Common myeloid progenitor, CD34-positive (primary cell): ENCODE measurements at regions not wholly inside any gene's neighbourhood (a gene's known extent, or its start where the extent isn't known, plus 50 kb on each side); places are given as distances from the start of the nearest gene placed in this dataset.

Source experiments
- CTCF ChIA-PET: fragments of 350-600 bp; sonication (Branson Sonifier 250); formaldehyde crosslinking; loops from one replicate; lab custom pipeline; 2021; ENCODE audit warnings: antibody characterized with exemption; lab: Charles Lee
- POLR2A ChIA-PET: fragments of 350-600 bp; sonication (Branson Sonifier 250); formaldehyde crosslinking; loops from one replicate; lab custom pipeline; 2021; ENCODE audit warnings: antibody characterized with exemption; lab: Charles Lee
- DNase-seq, 3 donors: peaks; one replicate each; pipeline versions ENCODE4 v3.0.0 to v3.0.0-alpha.2; 2013
- H3K27ac ChIP-seq, 2 experiments: 1 replicate in 1 of 2; 2 replicates in 1 of 2; pipeline ENCODE4 v1.7.0; 2013; ENCODE audit warnings: inconsistent platforms in 2 of 2, low read length in 2 of 2, mild to moderate bottlenecking in 2 of 2, low read depth in 1 of 2, moderate library complexity in 1 of 2; ENCODE audit not compliant: severe bottlenecking in 2 of 2, insufficient read depth in 1 of 2, poor library complexity in 1 of 2
- H3K27me3 ChIP-seq, 5 experiments: replicated peaks in 2 of 5; 1 replicate in 3 of 5; 2 replicates in 2 of 5; pipeline versions ENCODE4 v1.6.1 to v1.7.0; 2013; ENCODE audit warnings: low read length in 4 of 5, mild to moderate bottlenecking in 2 of 5, moderate library complexity in 2 of 5, inconsistent platforms in 1 of 5; ENCODE audit not compliant: insufficient read depth in 5 of 5, control insufficient read depth in 4 of 5
- H3K36me3 ChIP-seq, 4 experiments: 1 replicate in 2 of 4; 2 replicates in 2 of 4; pipeline versions ENCODE4 v1.6.1 to v1.7.0; 2013; ENCODE audit warnings: low read length in 3 of 4, control low read depth in 1 of 4, mild to moderate bottlenecking in 1 of 4; ENCODE audit not compliant: control insufficient read depth in 4 of 4, insufficient read depth in 4 of 4
- H3K4me1 ChIP-seq, 4 experiments: 1 replicate in 3 of 4; 2 replicates in 1 of 4; pipeline versions ENCODE4 v1.6.1 to v1.7.1; 2013; ENCODE audit warnings: low read length in 3 of 4, mild to moderate bottlenecking in 3 of 4, control low read depth in 1 of 4, inconsistent platforms in 1 of 4, moderate library complexity in 1 of 4; ENCODE audit not compliant: control insufficient read depth in 4 of 4, insufficient read depth in 4 of 4; ENCODE audit errors: control extremely low read depth in 1 of 4
- H3K4me3 ChIP-seq, 7 experiments: 1 replicate in 4 of 7; 2 replicates in 3 of 7; pipeline versions ENCODE4 v1.5.1 to v1.7.0; 2013; ENCODE audit warnings: mild to moderate bottlenecking in 7 of 7, low read length in 6 of 7, moderate library complexity in 6 of 7, inconsistent platforms in 2 of 7, low read depth in 2 of 7, control low read depth in 1 of 7; ENCODE audit not compliant: insufficient read depth in 4 of 7, control insufficient read depth in 1 of 7; ENCODE audit errors: extremely low read depth in 1 of 7
- H3K9me3 ChIP-seq, 5 experiments: 1 replicate in 4 of 5; 2 replicates in 1 of 5; pipeline versions ENCODE4 v1.6.1 to v1.7.1; 2013; ENCODE audit warnings: low read length in 4 of 5, mild to moderate bottlenecking in 2 of 5, inconsistent platforms in 1 of 5, low read depth in 1 of 5, moderate library complexity in 1 of 5; ENCODE audit not compliant: control insufficient read depth in 4 of 5, insufficient read depth in 2 of 5; ENCODE audit errors: control extremely low read depth in 1 of 5
- WGBS: methylation state at CpG from one replicate; pipeline ENCODE4 v1.1.5; 2013; ENCODE audit not compliant: insufficient coverage; 5-methylcytosine and 5-hydroxymethylcytosine counted together

DNA sequence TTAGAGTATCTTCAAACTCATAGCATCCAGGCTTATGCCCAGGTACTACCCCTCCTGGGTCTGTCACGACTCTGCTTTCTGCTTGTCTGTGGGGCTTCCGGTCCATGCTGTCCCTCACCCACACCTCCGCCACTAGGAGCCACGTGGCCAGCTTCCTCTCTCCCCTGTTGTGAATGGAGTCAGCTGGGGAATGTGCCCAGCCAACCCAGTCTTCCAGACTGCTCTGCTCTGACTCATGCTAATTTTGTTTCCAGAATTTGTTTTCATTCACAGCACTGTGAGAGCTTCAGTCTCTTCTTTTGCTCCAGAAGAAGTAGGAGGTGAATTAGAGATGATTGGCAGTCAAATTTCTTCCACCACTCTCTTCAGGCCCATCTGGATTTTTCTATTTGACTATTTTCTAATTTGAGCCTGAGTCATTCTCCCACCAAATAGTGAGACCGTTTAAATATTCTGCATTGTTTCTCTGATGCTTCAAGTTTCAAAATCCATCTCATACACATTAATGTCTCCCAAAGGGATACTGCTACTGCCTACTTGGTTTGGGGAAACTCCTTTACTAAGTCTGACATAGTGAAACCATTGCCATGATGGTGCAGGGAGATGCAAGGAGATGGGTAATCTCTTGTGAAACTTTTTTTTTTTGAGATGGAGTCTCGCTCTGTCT lies 424.1 kb upstream of the KIF2A start:
- ChIA-PET POLR2A (no interaction called here), CTCF (no interaction called here)
- H3K36me3 ChIP-seq = no peaks in the 10 kb centered on the region
- no peaks in the 10 kb centered on the region for H3K4me1 ChIP-seq
- H3K9me3 ChIP-seq = no peaks in the 10 kb centered on the region
- no peak for DNase-seq
- no peaks in the 10 kb centered on the region for H3K27me3 ChIP-seq
- H3K4me3 ChIP-seq = no peak overlapping the region
- H3K27ac ChIP-seq = no peak overlapping the region
- 73% methylated on average over 5 of the region's 6 CpGs for WGBS

DNA sequence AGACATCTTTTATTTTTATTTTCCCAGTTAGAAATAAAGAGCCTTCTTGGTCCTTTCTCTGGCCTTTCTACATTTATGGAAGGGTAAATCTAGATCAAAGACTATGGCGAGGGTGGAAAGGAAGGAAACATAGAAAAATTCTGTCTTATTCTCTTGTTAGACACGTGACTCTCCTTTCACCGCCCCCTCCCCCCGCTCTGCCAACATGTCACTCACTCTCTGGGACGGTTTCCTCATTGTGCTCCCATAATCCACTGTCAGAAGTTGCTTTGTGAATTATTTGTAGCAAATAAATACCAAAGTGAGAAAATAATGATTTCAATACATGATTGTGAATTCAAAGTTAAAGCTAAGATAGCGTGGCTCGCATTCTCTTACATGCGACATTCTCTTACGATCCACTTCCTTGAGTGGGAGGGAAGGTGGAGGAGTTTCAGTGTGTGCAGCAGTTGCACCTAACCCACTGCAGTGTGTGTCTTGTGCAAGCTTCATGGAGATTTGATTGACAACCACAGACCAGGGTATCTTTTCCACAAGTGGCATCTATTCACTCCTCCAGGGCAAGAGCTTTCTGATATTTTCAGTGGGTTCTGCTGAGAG lies 423.0 kb upstream of the KIF2A start:
- Histone ChIP-seq H3K36me3 (no peaks in the 10 kb centered on the region), H3K9me3 (no peaks in the 10 kb centered on the region), H3K27ac (no peak overlapping the region), H3K27me3 (no peaks in the 10 kb centered on the region), H3K4me1 (no peaks in the 10 kb centered on the region), H3K4me3 (no peak overlapping the region)
- ChIA-PET CTCF (no interaction called here), POLR2A (interaction anchor here (0.6 kb wide), 1 partner anchor 537 kb away, joined by 3 read pairs; no protein-coding TSS in a partner anchor)
- no peak for DNase-seq
- WGBS = 93% methylated on average over 5 of the region's 9 CpGs

DNA sequence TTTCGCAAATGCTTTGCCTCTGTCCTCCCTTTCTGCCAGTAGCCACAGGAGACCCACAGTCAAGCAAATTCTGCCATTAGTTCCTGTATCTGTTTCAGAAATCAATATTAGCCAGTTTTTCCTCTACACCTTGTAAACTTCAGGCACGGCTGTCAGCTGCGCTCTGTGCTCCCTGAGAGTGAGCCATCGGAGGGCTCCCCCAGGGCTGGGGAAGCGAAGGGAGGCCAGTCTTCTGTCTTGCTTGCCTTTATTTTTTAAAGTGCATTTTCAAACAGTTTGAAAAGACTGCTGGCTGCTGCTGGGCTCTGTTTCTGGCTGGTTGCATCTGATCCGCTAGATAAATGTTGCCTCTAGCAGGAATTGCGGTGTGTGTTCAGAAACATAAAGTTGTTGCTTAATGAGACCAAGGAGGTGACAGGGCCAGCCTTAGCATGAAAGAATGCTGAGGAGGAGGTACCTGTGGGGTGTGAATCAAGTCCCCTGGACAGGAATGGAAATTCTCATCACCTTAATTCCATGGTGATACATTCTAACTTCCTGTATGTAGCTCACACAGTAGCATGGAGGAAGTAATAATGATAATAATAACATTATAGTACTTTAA lies 421.7 kb upstream of the KIF2A start:
- H3K4me3 ChIP-seq = no peak overlapping the region
- WGBS = 100% methylated on average over 6 of the region's 7 CpGs
- DNase-seq = no peak
- H3K27ac ChIP-seq = no peak overlapping the region
- H3K4me1 ChIP-seq = no peaks in the 10 kb centered on the region
- peaks cover 0 to 3% (median 0%) of the 10 kb centered on the region in 5 experiments for H3K9me3 ChIP-seq
- no peaks in the 10 kb centered on the region for H3K36me3 ChIP-seq
- ChIA-PET POLR2A (no interaction called here), CTCF (no interaction called here)
- H3K27me3 ChIP-seq = no peaks in the 10 kb centered on the region

DNA sequence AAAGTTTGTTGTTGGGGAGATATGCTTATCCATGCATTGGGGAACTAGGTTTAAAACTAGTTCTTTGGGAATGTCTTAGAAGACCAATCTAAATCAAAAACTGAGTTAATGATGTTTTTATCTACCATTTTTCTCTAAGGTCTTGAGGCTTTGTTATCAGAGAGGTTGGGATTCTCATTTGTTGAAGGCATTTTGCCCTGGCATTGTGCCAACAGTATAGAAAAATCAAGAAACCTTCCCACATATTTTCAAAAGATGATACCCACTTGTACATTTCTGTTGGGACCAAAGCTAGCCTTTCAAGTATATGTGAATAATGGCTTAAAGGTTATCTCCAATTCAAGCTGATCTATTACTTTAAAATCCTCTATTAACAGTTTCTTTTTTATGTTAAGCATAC lies 419.8 kb upstream of the KIF2A start:
- no peaks in the 10 kb centered on the region for H3K4me1 ChIP-seq
- ChIA-PET POLR2A (no interaction called here), CTCF (interaction anchor here (0.9 to 1.4 kb wide), 2 partner anchors 11 to 20 kb away, joined by 3 read pairs; no protein-coding TSS in a partner anchor)
- H3K27ac ChIP-seq = no peak overlapping the region
- no peak overlapping the region for H3K4me3 ChIP-seq
- peaks cover 0 to 3% (median 0%) of the 10 kb centered on the region in 5 experiments for H3K9me3 ChIP-seq
- no peaks in the 10 kb centered on the region for H3K27me3 ChIP-seq
- H3K36me3 ChIP-seq = no peaks in the 10 kb centered on the region
- DNase-seq = no peak

DNA sequence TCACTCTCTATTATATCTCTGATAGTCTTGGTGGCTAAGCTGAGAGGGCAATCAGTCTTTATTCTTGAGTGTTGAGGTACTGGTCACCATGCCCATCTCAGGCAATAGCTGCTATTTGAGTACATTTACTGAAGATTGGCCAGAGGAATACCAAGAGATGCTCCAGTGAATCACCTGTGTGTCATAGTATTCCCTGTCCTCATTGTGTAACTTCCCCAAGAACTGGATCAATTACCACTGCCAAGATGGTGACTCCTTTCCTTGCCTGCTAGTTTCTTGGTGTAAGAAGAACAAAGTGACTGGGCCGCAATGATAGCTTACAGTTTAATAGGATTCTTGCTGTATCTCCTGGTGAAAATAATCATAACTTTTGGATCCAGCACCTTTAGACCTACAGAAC lies 418.7 kb upstream of the KIF2A start:
- CTCF ChIA-PET = interaction anchor here (1.4 kb wide), 1 partner anchor 10 kb away, joined by 3 read pairs; no protein-coding TSS in a partner anchor

DNA sequence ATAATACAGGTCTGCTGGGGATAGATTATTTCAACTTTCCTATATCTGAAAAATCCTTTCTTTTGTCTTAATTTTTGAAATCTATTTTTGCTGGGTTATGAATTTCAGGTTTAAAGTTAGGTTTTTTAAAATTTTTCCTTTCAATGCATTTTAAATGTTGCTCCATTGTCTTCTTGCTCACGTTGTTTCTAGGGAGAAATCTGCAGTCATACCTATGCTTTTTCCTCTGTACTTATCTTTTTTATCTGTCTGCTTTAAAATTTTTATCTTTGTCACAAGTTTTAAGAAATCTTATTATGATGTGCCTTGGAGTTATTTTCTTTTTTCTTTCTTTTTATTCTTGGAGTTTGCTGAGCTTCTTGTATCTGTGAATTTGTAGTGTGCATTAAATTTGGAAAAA lies 412.0 kb upstream of the KIF2A start:
- Histone ChIP-seq H3K9me3 (peaks cover 0 to 8% (median 0%) of the 10 kb centered on the region in 5 experiments), H3K27me3 (no peaks in the 10 kb centered on the region), H3K36me3 (no peaks in the 10 kb centered on the region), H3K27ac (no peak overlapping the region), H3K4me3 (no peak overlapping the region), H3K4me1 (no peaks in the 10 kb centered on the region)
- DNase-seq = peak in 1 of 3 donors; percentile 10
- POLR2A ChIA-PET = no interaction called here
- WGBS = no CpG with 5 or more reads among the region's 1 CpG
- CTCF ChIA-PET = no interaction called here

More for the DNA sequence above, 418.7 kb upstream of the KIF2A start:
- peaks cover 0 to 3% (median 0%) of the 10 kb centered on the region in 5 experiments for H3K9me3 ChIP-seq
- WGBS = 100% methylated on average over 1 of the region's 1 CpG
- no peak for DNase-seq
- H3K27me3 ChIP-seq = no peaks in the 10 kb centered on the region
- H3K4me1 ChIP-seq = no peaks in the 10 kb centered on the region
- no peak overlapping the region for H3K27ac ChIP-seq
- POLR2A ChIA-PET = no interaction called here
- H3K36me3 ChIP-seq = no peaks in the 10 kb centered on the region
- no peak overlapping the region for H3K4me3 ChIP-seq

DNA sequence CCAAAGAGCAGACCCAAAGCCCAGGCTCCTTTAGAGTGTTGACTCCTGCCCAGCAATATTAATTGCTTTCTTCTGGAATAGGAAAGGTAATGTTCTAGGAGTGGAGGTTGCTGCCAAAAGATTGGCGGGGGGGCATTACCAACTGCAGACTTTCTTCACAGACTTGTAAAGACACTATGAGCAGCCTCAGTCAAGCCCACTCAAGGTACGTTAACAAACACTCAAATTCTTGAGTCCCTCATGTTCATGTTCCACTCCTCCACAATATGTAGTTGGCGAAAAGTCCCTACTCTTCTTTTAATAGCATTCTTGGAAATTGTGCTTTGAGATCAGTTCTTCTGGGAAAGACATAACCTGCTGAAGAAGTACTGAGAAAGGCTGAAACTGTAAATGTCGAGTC lies 409.2 kb upstream of the KIF2A start:
- DNase-seq = no peak
- CTCF ChIA-PET = interaction anchor here (1.3 kb wide), 1 partner anchor 10 kb away, joined by 3 read pairs; no protein-coding TSS in a partner anchor
- H3K4me1 ChIP-seq = no peaks in the 10 kb centered on the region
- no peaks in the 10 kb centered on the region for H3K36me3 ChIP-seq
- no peak overlapping the region for H3K27ac ChIP-seq
- no peaks in the 10 kb centered on the region for H3K27me3 ChIP-seq
- WGBS = no CpG with 5 or more reads among the region's 4 CpGs
- H3K4me3 ChIP-seq = no peak overlapping the region
- POLR2A ChIA-PET = no interaction called here
- H3K9me3 ChIP-seq = peaks cover 0 to 8% (median 0%) of the 10 kb centered on the region in 5 experiments
